ENCODE measurements at regions not wholly inside any gene's neighbourhood (a gene's known extent, or its start where the extent isn't known, plus 50 kb on each side); places are given as distances from the start of the nearest gene placed in this dataset.

GRCh38 chr6:113351173-113351834, 505.8 kb upstream of the MARCKS start:
- H3K4me1 ChIP-seq (ENCODE audit: insufficient read depth) = no peaks in the 10 kb centered on the region
- H3K36me3 ChIP-seq (ENCODE audit: insufficient read depth) = no peaks in the 10 kb centered on the region
- no peak overlapping the region for H3K4me3 ChIP-seq (ENCODE audit: low read depth, low read length)
- WGBS = 53% methylated on average over 4 of the region's 4 CpGs
- H3K27ac ChIP-seq (ENCODE audit: low read depth) = no peak overlapping the region
- DNase-seq (ENCODE audit: extremely low spot score) = no peak

GRCh38 chr6:113352029-113352801, 504.9 kb upstream of the MARCKS start:
- WGBS = 55% methylated on average over 3 of the region's 3 CpGs
- no peaks in the 10 kb centered on the region for H3K4me1 ChIP-seq (ENCODE audit: insufficient read depth)
- no peak overlapping the region for H3K27ac ChIP-seq (ENCODE audit: low read depth)
- H3K4me3 ChIP-seq (ENCODE audit: low read depth, low read length) = no peak overlapping the region
- H3K36me3 ChIP-seq (ENCODE audit: insufficient read depth) = no peaks in the 10 kb centered on the region
- DNase-seq (ENCODE audit: extremely low spot score) = no peak

- Histone ChIP-seq H3K4me3 (ENCODE audit: low read depth, low read length) (no peak overlapping the region), H3K4me1 (ENCODE audit: insufficient read depth) (no peaks in the 10 kb centered on the region), H3K27ac (ENCODE audit: low read depth) (no peak overlapping the region), H3K36me3 (ENCODE audit: insufficient read depth) (no peaks in the 10 kb centered on the region)
- no peak for DNase-seq (ENCODE audit: extremely low spot score)
- 56% methylated on average over 3 of the region's 3 CpGs for WGBS
These were observed 504.3 kb upstream of the MARCKS start for GRCh38 chr6:113352831-113353230.

- no peak for DNase-seq (ENCODE audit: extremely low spot score)
- Histone ChIP-seq H3K36me3 (ENCODE audit: insufficient read depth) (no peaks in the 10 kb centered on the region), H3K4me1 (ENCODE audit: insufficient read depth) (no peaks in the 10 kb centered on the region), H3K4me3 (ENCODE audit: low read depth, low read length) (no peak overlapping the region), H3K27ac (ENCODE audit: low read depth) (no peak overlapping the region)
- WGBS = 75% methylated on average over 2 of the region's 2 CpGs
These were observed 503.8 kb upstream of the MARCKS start for GRCh38 chr6:113353392-113353791.

GRCh38 chr6:113354204-113354895, 502.8 kb upstream of the MARCKS start:
- WGBS = 92% methylated on average over 6 of the region's 6 CpGs
- Histone ChIP-seq H3K4me1 (ENCODE audit: insufficient read depth) (no peaks in the 10 kb centered on the region), H3K27ac (ENCODE audit: low read depth) (no peak overlapping the region), H3K4me3 (ENCODE audit: low read depth, low read length) (no peak overlapping the region), H3K36me3 (ENCODE audit: insufficient read depth) (no peaks in the 10 kb centered on the region)
- DNase-seq (ENCODE audit: extremely low spot score) = no peak

GRCh38 chr6:113356139-113356538, 501.0 kb upstream of the MARCKS start:
- no peak for DNase-seq (ENCODE audit: extremely low spot score)
- Histone ChIP-seq H3K4me1 (ENCODE audit: insufficient read depth) (no peaks in the 10 kb centered on the region), H3K36me3 (ENCODE audit: insufficient read depth) (no peaks in the 10 kb centered on the region), H3K27ac (ENCODE audit: low read depth) (no peak overlapping the region), H3K4me3 (ENCODE audit: low read depth, low read length) (no peak overlapping the region)
- 93% methylated on average over 1 of the region's 1 CpG for WGBS

- Histone ChIP-seq H3K4me3 (ENCODE audit: low read depth, low read length) (no peak overlapping the region), H3K27ac (ENCODE audit: low read depth) (no peak overlapping the region), H3K36me3 (ENCODE audit: insufficient read depth) (no peaks in the 10 kb centered on the region), H3K4me1 (ENCODE audit: insufficient read depth) (no peaks in the 10 kb centered on the region)
- 70% methylated on average over 4 of the region's 4 CpGs for WGBS
- no peak for DNase-seq (ENCODE audit: extremely low spot score)
These were observed 500.1 kb upstream of the MARCKS start for GRCh38 chr6:113357041-113357440.

- Histone ChIP-seq H3K4me1 (ENCODE audit: insufficient read depth) (no peaks in the 10 kb centered on the region), H3K27ac (ENCODE audit: low read depth) (no peak overlapping the region), H3K36me3 (ENCODE audit: insufficient read depth) (no peaks in the 10 kb centered on the region), H3K4me3 (ENCODE audit: low read depth, low read length) (no peak overlapping the region)
- 90% methylated on average over 3 of the region's 3 CpGs for WGBS
- no peak for DNase-seq (ENCODE audit: extremely low spot score)
These were observed 499.0 kb upstream of the MARCKS start for GRCh38 chr6:113358063-113358583.

- Histone ChIP-seq H3K36me3 (ENCODE audit: insufficient read depth) (no peaks in the 10 kb centered on the region), H3K4me1 (ENCODE audit: insufficient read depth) (no peaks in the 10 kb centered on the region), H3K27ac (ENCODE audit: low read depth) (no peak overlapping the region), H3K4me3 (ENCODE audit: low read depth, low read length) (no peak overlapping the region)
- DNase-seq (ENCODE audit: extremely low spot score) = no peak
- WGBS = 80% methylated on average over 5 of the region's 5 CpGs
These were observed 497.7 kb upstream of the MARCKS start for GRCh38 chr6:113359155-113360140.

GRCh38 chr6:113361014-113361645, 496.0 kb upstream of the MARCKS start:
- 80% methylated on average over 8 of the region's 8 CpGs for WGBS
- H3K4me1 ChIP-seq (ENCODE audit: insufficient read depth) = no peaks in the 10 kb centered on the region
- no peak for DNase-seq (ENCODE audit: extremely low spot score)

GRCh38 chr6:113362301-113363047, 494.7 kb upstream of the MARCKS start:
- Histone ChIP-seq H3K36me3 (ENCODE audit: insufficient read depth) (no peaks in the 10 kb centered on the region), H3K4me3 (ENCODE audit: low read depth, low read length) (no peak overlapping the region), H3K4me1 (ENCODE audit: insufficient read depth) (no peaks in the 10 kb centered on the region), H3K27ac (ENCODE audit: low read depth) (no peak overlapping the region)
- WGBS = 85% methylated on average over 7 of the region's 7 CpGs
- DNase-seq (ENCODE audit: extremely low spot score) = no peak

More at GRCh38 chr6:113361014-113361645, 496.0 kb upstream of the MARCKS start:
- Histone ChIP-seq H3K36me3 (ENCODE audit: insufficient read depth) (no peaks in the 10 kb centered on the region), H3K4me3 (ENCODE audit: low read depth, low read length) (no peak overlapping the region), H3K27ac (ENCODE audit: low read depth) (no peak overlapping the region)
